ENCODE measurements at regions not wholly inside any gene's neighbourhood (a gene's known extent, or its start where the extent isn't known, plus 50 kb on each side); places are given as distances from the start of the nearest gene placed in this dataset.

- no peak for DNase-seq
These were observed 287.1 kb downstream of the LPIN1 start for GRCh38 chr2:12033494-12033893.

GRCh38 chr2:12034382-12034781 lies 287.9 kb downstream of the LPIN1 start:
- no peak for DNase-seq

GRCh38 chr2:12035029-12035720 lies 288.7 kb downstream of the LPIN1 start:
- no peak for DNase-seq

- DNase-seq: no peak
These were observed 289.7 kb downstream of the LPIN1 start for GRCh38 chr2:12035956-12036639.

GRCh38 chr2:12036640-12036983 lies 290.2 kb downstream of the LPIN1 start:
- DNase-seq: no peak

- DNase-seq: no peak
These were observed 290.9 kb downstream of the LPIN1 start for GRCh38 chr2:12037301-12037700.

GRCh38 chr2:12041236-12041635 lies 294.8 kb downstream of the LPIN1 start:
- no peak for DNase-seq

GRCh38 chr2:12043131-12043530 lies 296.7 kb downstream of the LPIN1 start:
- no peak for DNase-seq

GRCh38 chr2:12044857-12045256 lies 298.4 kb downstream of the LPIN1 start:
- DNase-seq: no peak

GRCh38 chr2:12045864-12046291 lies 299.4 kb downstream of the LPIN1 start:
- no peak for DNase-seq

GRCh38 chr2:12046641-12047040 lies 300.2 kb downstream of the LPIN1 start:
- no peak for DNase-seq

- no peak for DNase-seq
These were observed 301.3 kb downstream of the LPIN1 start for GRCh38 chr2:12047761-12048160.

- no peak for DNase-seq
These were observed 302.1 kb downstream of the LPIN1 start for GRCh38 chr2:12048550-12048949.

- DNase-seq: no peak
These were observed 304.0 kb downstream of the LPIN1 start for GRCh38 chr2:12050396-12050795.

GRCh38 chr2:12051831-12052230 lies 305.4 kb downstream of the LPIN1 start:
- no peak for DNase-seq

GRCh38 chr2:12052796-12053195 lies 306.4 kb downstream of the LPIN1 start:
- no peak for DNase-seq

GRCh38 chr2:12054956-12055618 lies 308.7 kb downstream of the LPIN1 start:
- DNase-seq: no peak

- no peak for DNase-seq
These were observed 311.2 kb downstream of the LPIN1 start for GRCh38 chr2:12057436-12058166.

- no peak for DNase-seq
These were observed 313.4 kb downstream of the LPIN1 start for GRCh38 chr2:12059616-12060441.

GRCh38 chr2:12060886-12061285 lies 314.5 kb downstream of the LPIN1 start:
- no peak for DNase-seq

- DNase-seq: no peak
These were observed 315.0 kb downstream of the LPIN1 start for GRCh38 chr2:12061286-12062052.

GRCh38 chr2:12062053-12062395 lies 315.6 kb downstream of the LPIN1 start:
- no peak for DNase-seq

Measured in DMS79 treated with DMSO at 0.1 percent for 48 hours (cell line).